HCT116 (cell line): ENCODE measurements at regions not wholly inside any gene's neighbourhood (a gene's known extent, or its start where the extent isn't known, plus 50 kb on each side); places are given as distances from the start of the nearest gene placed in this dataset.

Experiments
- ATAC-seq: fragments of 200-7000 bp; cut with Tn5 transposase; 2 replicates; pipeline ENCODE4 v1.9.1; 2020; ENCODE audit warnings: mild to moderate bottlenecking, moderate library complexity
- BruUV-seq: library from RNA; stranded (reverse); fragments of 400-500 nt; replicated peaks from 2 replicates; lab custom pipeline; 2021; lab: Mats Ljungman, UMichigan
- CTCF ChIA-PET: fragments of 300-600 bp; sonication (Branson Sonifier 250); formaldehyde crosslinking; loops from one replicate; lab custom pipeline; 2021; ENCODE audit warnings: antibody characterized with exemption; lab: Charles Lee
- POLR2A ChIA-PET: fragments of 300-600, 350-600 bp; sonication (Branson Sonifier 250); formaldehyde crosslinking; loops from one replicate; lab custom pipeline; 2021; ENCODE audit warnings: antibody characterized with exemption; lab: Charles Lee
- RAD21 ChIA-PET, 2 experiments: fragments of 300-600 bp; sonication (Branson Sonifier 250); formaldehyde crosslinking; loops; one replicate each; lab custom pipeline; 2023; ENCODE audit warnings: low total read pairs in 2 of 2; ENCODE audit not compliant: uncharacterized antibody in 2 of 2, unreplicated experiment in 2 of 2, low non-redundant PET in 1 of 2; lab: Charles Lee
- DNase-seq: peaks from one replicate; pipeline ENCODE4 v3.0.0-alpha.2; 2010; ENCODE audit warnings: low read depth, low spot score
- H2AFZ ChIP-seq: fragments of 200-600 bp; shearing (Covaris generic), sonication (generic); 2 replicates; pipeline ENCODE4 v1.6.1; 2017; ENCODE audit warnings: low read depth, mixed run types, mixed read lengths, antibody characterized with exemption, low read length; ENCODE audit not compliant: poor library complexity, severe bottlenecking
- H3K27ac ChIP-seq: 2 replicates; pipeline ENCODE4 v1.5.1; 2012; ENCODE audit warnings: low read depth, low read length
- H3K27me3 ChIP-seq: fragments of 200-600 bp; sonication (generic); 2 replicates; pipeline ENCODE4 v1.6.1; 2016; ENCODE audit warnings: mixed run types, low read length, mixed read lengths; ENCODE audit not compliant: insufficient read depth
- H3K36me3 ChIP-seq, 2 experiments: fragments of 200-500 bp in 1 of 2; fragments of 200-600 bp in 1 of 2; sonication (Bioruptor generic) in 1 of 2; sonication (generic) in 1 of 2; 2 replicates each; pipeline versions ENCODE4 v1.5.1 to v1.6.1; 2014 to 2016; ENCODE audit warnings: low read length in 2 of 2, inconsistent platforms in 1 of 2, mixed read lengths in 1 of 2, mixed run types in 1 of 2; ENCODE audit not compliant: insufficient read depth in 2 of 2, control insufficient read depth in 1 of 2
- H3K4me1 ChIP-seq, 2 experiments: fragments of 200-600 bp in 1 of 2; sonication (generic) in 1 of 2; 2 replicates each; pipeline versions ENCODE4 v1.5.1 to v1.6.1; 2012 to 2017; ENCODE audit warnings: low read length in 2 of 2, inconsistent platforms in 1 of 2, mild to moderate bottlenecking in 1 of 2, mixed read lengths in 1 of 2, mixed run types in 1 of 2, moderate library complexity in 1 of 2; ENCODE audit not compliant: insufficient read depth in 2 of 2, control insufficient read depth in 1 of 2
- H3K4me2 ChIP-seq: fragments of 200-600 bp; sonication (generic); 2 replicates; pipeline ENCODE4 v1.6.1; 2017; ENCODE audit warnings: mixed run types, low read length, mixed read lengths
- H3K4me3 ChIP-seq, 2 experiments: fragments of 200-600 bp in 1 of 2; sonication (generic) in 1 of 2; replicated peaks in 1 of 2; 2 replicates each; pipeline ENCODE4 v1.5.1; 2011 to 2016; ENCODE audit warnings: low read length in 2 of 2, control low read depth in 1 of 2, low read depth in 1 of 2, mild to moderate bottlenecking in 1 of 2, mixed read lengths in 1 of 2, mixed run types in 1 of 2
- H3K79me2 ChIP-seq: fragments of 200-600 bp; sonication (generic); 2 replicates; pipeline ENCODE4 v1.6.1; 2017; ENCODE audit warnings: mild to moderate bottlenecking, mixed run types, low read length, moderate library complexity, mixed read lengths; ENCODE audit not compliant: insufficient read depth
- H3K9ac ChIP-seq: fragments of 200-600 bp; sonication (generic); 2 replicates; pipeline ENCODE4 v1.6.1; 2016; ENCODE audit warnings: low read length, mixed read lengths
- H3K9me2 ChIP-seq: fragments of 200-600 bp; sonication (generic), shearing (Covaris generic); 2 replicates; pipeline ENCODE4 v1.6.1; 2017; ENCODE audit warnings: mixed run types, mild to moderate bottlenecking, moderate library complexity; ENCODE audit not compliant: insufficient read depth
- H3K9me3 ChIP-seq, 2 experiments: fragments of 200-500 bp in 1 of 2; fragments of 200-600 bp in 1 of 2; sonication (Bioruptor generic) in 1 of 2; sonication (generic) in 1 of 2; 2 replicates each; pipeline ENCODE4 v1.6.1; 2014 to 2017; ENCODE audit warnings: low read length in 2 of 2, mixed read lengths in 2 of 2, inconsistent platforms in 1 of 2, low read depth in 1 of 2, mild to moderate bottlenecking in 1 of 2, mixed run types in 1 of 2, moderate library complexity in 1 of 2; ENCODE audit not compliant: control insufficient read depth in 1 of 2, insufficient read depth in 1 of 2
- H4K20me1 ChIP-seq: fragments of 200-600 bp; sonication (generic), shearing (Covaris generic); 2 replicates; pipeline ENCODE4 v1.6.1; 2017; ENCODE audit warnings: mixed run types, mild to moderate bottlenecking, moderate library complexity; ENCODE audit not compliant: insufficient read depth
- CTCF ChIP-seq, 3 experiments: fragments of 200-600 bp in 1 of 3; sonication (generic) in 1 of 3; IDR thresholded peaks in 2 of 3; conservative IDR thresholded peaks in 1 of 3; 2 replicates each; pipeline ENCODE4 v1.5.1; 2012 to 2017; ENCODE audit warnings: low read depth in 2 of 3, low read length in 2 of 3, antibody characterized with exemption in 1 of 3, borderline replicate concordance in 1 of 3, control low read depth in 1 of 3, mild to moderate bottlenecking in 1 of 3, mixed read lengths in 1 of 3, mixed run types in 1 of 3, moderate library complexity in 1 of 3; ENCODE audit not compliant: insufficient read depth in 1 of 3
- EGR1 ChIP-seq: IDR thresholded peaks from 2 replicates; pipeline ENCODE4 v1.6.1; 2012; ENCODE audit warnings: low read depth
- ELF1 ChIP-seq: IDR thresholded peaks from 2 replicates; pipeline ENCODE4 v1.6.1; 2012; ENCODE audit warnings: low read depth, borderline replicate concordance
- EZH2phosphoT487 ChIP-seq: fragments of 200-600 bp; IDR thresholded peaks from 2 replicates; pipeline ENCODE4 v1.6.1; 2018; ENCODE audit warnings: antibody characterized with exemption, borderline replicate concordance
- MAX ChIP-seq: IDR thresholded peaks from 2 replicates; pipeline ENCODE4 v1.6.1; 2012
- POLR2A ChIP-seq: IDR thresholded peaks from 2 replicates; pipeline ENCODE4 v1.7.0; 2011; ENCODE audit warnings: borderline replicate concordance; ENCODE audit not compliant: insufficient read depth, insufficient read length; ENCODE audit errors: extremely low read depth
- RAD21 ChIP-seq: IDR thresholded peaks from 2 replicates; pipeline ENCODE4 v1.6.1; 2012; ENCODE audit warnings: low read depth, mild to moderate bottlenecking
- YY1 ChIP-seq: IDR thresholded peaks from 2 replicates; pipeline ENCODE4 v1.6.1; 2011; ENCODE audit warnings: low read length, low read depth, moderate library complexity, mild to moderate bottlenecking; ENCODE audit not compliant: insufficient replicate concordance; ENCODE audit errors: extremely low read depth
- ZFX ChIP-seq: fragments of 450-650 bp; IDR thresholded peaks from 2 replicates; pipeline ENCODE4 v1.6.1; 2017
- ZNF274 ChIP-seq: fragments of 200-500 bp; sonication (Bioruptor generic); IDR thresholded peaks from 2 replicates; pipeline ENCODE4 v1.6.1; 2014; ENCODE audit warnings: mild to moderate bottlenecking, low read depth, low read length, inconsistent platforms
- intact Hi-C: fragments of 100-400 bp; cut with micrococcal nuclease; formaldehyde crosslinking; loops from 2 replicates; pipeline ENCODE4 v1.10.0; 2022

GRCh38 chrX:113297437-113297836 is 456.8 kb upstream of the AMOT start:
- no peaks in the 10 kb centered on the region for H3K27me3 ChIP-seq
- no peaks in the 10 kb centered on the region for H3K9me2 ChIP-seq
- no peaks in the 10 kb centered on the region for H3K4me1 ChIP-seq
- H2AFZ ChIP-seq: no peak overlapping the region
- TF ChIP-seq ELF1 (no peak), ZNF274 (no peak)
- no peaks in the 10 kb centered on the region for H4K20me1 ChIP-seq
- H3K9me3 ChIP-seq: no peaks in the 10 kb centered on the region
- no peaks in the 10 kb centered on the region for H3K36me3 ChIP-seq
- RAD21 ChIA-PET: no interaction called here
- no peak for DNase-seq
- no peak overlapping the region for H3K4me2 ChIP-seq
- BruUV-seq: no TSS peak
- no peak for ATAC-seq
- H3K79me2 ChIP-seq: no peaks in the 10 kb centered on the region
- intact Hi-C loops: no loop called here
- CTCF ChIA-PET: no interaction called here
- H3K27ac ChIP-seq: no peak overlapping the region
- H3K4me3 ChIP-seq: no peak overlapping the region
- H3K9ac ChIP-seq: no peak overlapping the region
- POLR2A ChIA-PET: no interaction called here

- Histone ChIP-seq H3K9me2 (no peaks in the 10 kb centered on the region), H3K9me3 (no peaks in the 10 kb centered on the region), H3K4me2 (no peak overlapping the region), H3K27me3 (no peaks in the 10 kb centered on the region), H2AFZ (no peak overlapping the region), H3K4me1 (no peaks in the 10 kb centered on the region), H3K79me2 (no peaks in the 10 kb centered on the region)
- intact Hi-C loops: no loop called here
- ChIA-PET POLR2A (no interaction called here), CTCF (no interaction called here), RAD21 (no interaction called here)
- no peak for ATAC-seq
- no peak for TF ChIP-seq RAD21
- TF ChIP-seq, all 23 proteins: peak for 0
- no TSS peak for BruUV-seq
- H3K9ac ChIP-seq: no peak overlapping the region
- H4K20me1 ChIP-seq: no peaks in the 10 kb centered on the region
- H3K27ac ChIP-seq: no peak overlapping the region
- no peak for DNase-seq
- H3K4me3 ChIP-seq: no peak overlapping the region
- H3K36me3 ChIP-seq: no peaks in the 10 kb centered on the region
Observed at GRCh38 chrX:113289503-113289902, 448.9 kb upstream of the AMOT start.

GRCh38 chrX:113287761-113288160 is 447.1 kb upstream of the AMOT start:
- TF ChIP-seq MAX: no peak
- no peak for TF ChIP-seq ZNF274
- no peak for TF ChIP-seq ZFX
- no peak for TF ChIP-seq YY1
- no peak for TF ChIP-seq EGR1
- no peak for TF ChIP-seq ELF1
- no peak for TF ChIP-seq POLR2A
- no peak for TF ChIP-seq CTCF (IDR thresholded peaks at IDR 0.05 in 2 of 3, conservative IDR thresholded peaks at IDR 0.05 in 1 of 3; ENCODE audit: borderline replicate concordance in 1 of 3, insufficient read depth in 1 of 3, low read depth in 2 of 3, low read length in 2 of 3)
- no peak for TF ChIP-seq EZH2phosphoT487
- Histone ChIP-seq H3K27me3 (no peaks in the 10 kb centered on the region), H3K9me3 (no peaks in the 10 kb centered on the region), H3K9ac (no peak overlapping the region), H4K20me1 (no peaks in the 10 kb centered on the region), H3K4me2 (no peak overlapping the region), H3K36me3 (no peaks in the 10 kb centered on the region), H3K4me3 (no peak overlapping the region), H3K27ac (no peak overlapping the region), H3K9me2 (no peaks in the 10 kb centered on the region), H3K79me2 (no peaks in the 10 kb centered on the region), H2AFZ (no peak overlapping the region), H3K4me1 (no peaks in the 10 kb centered on the region)
- POLR2A ChIA-PET: no interaction called here
- DNase-seq (no peak), ATAC-seq (no peak)
- CTCF ChIA-PET: no interaction called here
- BruUV-seq: no TSS peak
- intact Hi-C loops: no loop called here
- RAD21 ChIA-PET: no interaction called here
